Mesendoderm (in vitro differentiated cells): ENCODE measurements at regions not wholly inside any gene's neighbourhood (a gene's known extent, or its start where the extent isn't known, plus 50 kb on each side); places are given as distances from the start of the nearest gene placed in this dataset.

Experiments
- DNase-seq: peaks from one replicate; pipeline ENCODE4 v3.0.0; 2013
- H2AK5ac ChIP-seq: 2 replicates; pipeline ENCODE4 v1.6.1; 2013; ENCODE audit warnings: low read length, inconsistent platforms
- H2BK120ac ChIP-seq: 2 replicates; pipeline ENCODE4 v1.6.1; 2013; ENCODE audit warnings: low read depth, mild to moderate bottlenecking, low read length, moderate library complexity, mixed read lengths
- H2BK15ac ChIP-seq: replicated peaks from 2 replicates; pipeline ENCODE4 v1.6.1; 2013; ENCODE audit warnings: low read depth, mild to moderate bottlenecking, moderate library complexity
- H2BK5ac ChIP-seq: 2 replicates; pipeline ENCODE4 v1.6.1; 2013; ENCODE audit warnings: low read length, inconsistent platforms
- H3K18ac ChIP-seq: 2 replicates; pipeline ENCODE4 v1.6.1; 2013; ENCODE audit warnings: mild to moderate bottlenecking, low read length, mixed read lengths
- H3K23ac ChIP-seq: one replicate; pipeline ENCODE4 v1.6.1; 2013; ENCODE audit warnings: low read length
- H3K27ac ChIP-seq: 2 replicates; pipeline ENCODE4 v1.5.1; 2013; ENCODE audit warnings: low read depth, mild to moderate bottlenecking, inconsistent platforms, low read length, moderate library complexity
- H3K27me3 ChIP-seq: 2 replicates; pipeline ENCODE4 v1.6.1; 2013; ENCODE audit warnings: low read length, control low read depth, mild to moderate bottlenecking, inconsistent platforms; ENCODE audit not compliant: insufficient read depth, poor library complexity
- H3K36me3 ChIP-seq: 2 replicates; pipeline ENCODE4 v1.6.1; 2013; ENCODE audit warnings: low read length, inconsistent platforms; ENCODE audit not compliant: control insufficient read depth, insufficient read depth
- H3K4ac ChIP-seq: one replicate; pipeline ENCODE4 v1.6.1; 2013; ENCODE audit warnings: low read depth, mild to moderate bottlenecking, low read length, moderate library complexity
- H3K4me1 ChIP-seq: 2 replicates; pipeline ENCODE4 v1.6.1; 2013; ENCODE audit warnings: low read depth, low read length, inconsistent platforms; ENCODE audit not compliant: control insufficient read depth
- H3K4me2 ChIP-seq: 2 replicates; pipeline ENCODE4 v1.6.1; 2013; ENCODE audit warnings: low read length
- H3K4me3 ChIP-seq: 2 replicates; pipeline ENCODE4 v1.5.1; 2013; ENCODE audit warnings: mild to moderate bottlenecking, low read length
- H3K56ac ChIP-seq: one replicate; pipeline ENCODE4 v1.6.1; 2013; ENCODE audit warnings: low read length
- H3K79me1 ChIP-seq: 2 replicates; pipeline ENCODE4 v1.6.1; 2013; ENCODE audit warnings: low read length, inconsistent platforms
- H3K79me2 ChIP-seq: 2 replicates; pipeline ENCODE4 v1.6.1; 2013; ENCODE audit warnings: mild to moderate bottlenecking, low read length; ENCODE audit not compliant: control insufficient read depth, insufficient read depth
- H3K9ac ChIP-seq: 2 replicates; pipeline ENCODE4 v1.6.1; 2013; ENCODE audit warnings: low read length, inconsistent platforms
- H4K5ac ChIP-seq: one replicate; pipeline ENCODE4 v1.6.1; 2013; ENCODE audit warnings: low read length
- H4K8ac ChIP-seq: one replicate; pipeline ENCODE4 v1.6.1; 2013; ENCODE audit warnings: low read depth, mild to moderate bottlenecking, control low read depth, low read length, moderate library complexity
- WGBS: extraction: QIAGEN DNeasy Blood & Tissue Kit; methylation state at CpG from one replicate; pipeline ENCODE4 v1.1.7; 2013; ENCODE audit warnings: low lambda C conversion rate, missing lambda C conversion rate; ENCODE audit not compliant: insufficient coverage; ENCODE audit errors: extremely low coverage; 5-methylcytosine and 5-hydroxymethylcytosine counted together

DNA sequence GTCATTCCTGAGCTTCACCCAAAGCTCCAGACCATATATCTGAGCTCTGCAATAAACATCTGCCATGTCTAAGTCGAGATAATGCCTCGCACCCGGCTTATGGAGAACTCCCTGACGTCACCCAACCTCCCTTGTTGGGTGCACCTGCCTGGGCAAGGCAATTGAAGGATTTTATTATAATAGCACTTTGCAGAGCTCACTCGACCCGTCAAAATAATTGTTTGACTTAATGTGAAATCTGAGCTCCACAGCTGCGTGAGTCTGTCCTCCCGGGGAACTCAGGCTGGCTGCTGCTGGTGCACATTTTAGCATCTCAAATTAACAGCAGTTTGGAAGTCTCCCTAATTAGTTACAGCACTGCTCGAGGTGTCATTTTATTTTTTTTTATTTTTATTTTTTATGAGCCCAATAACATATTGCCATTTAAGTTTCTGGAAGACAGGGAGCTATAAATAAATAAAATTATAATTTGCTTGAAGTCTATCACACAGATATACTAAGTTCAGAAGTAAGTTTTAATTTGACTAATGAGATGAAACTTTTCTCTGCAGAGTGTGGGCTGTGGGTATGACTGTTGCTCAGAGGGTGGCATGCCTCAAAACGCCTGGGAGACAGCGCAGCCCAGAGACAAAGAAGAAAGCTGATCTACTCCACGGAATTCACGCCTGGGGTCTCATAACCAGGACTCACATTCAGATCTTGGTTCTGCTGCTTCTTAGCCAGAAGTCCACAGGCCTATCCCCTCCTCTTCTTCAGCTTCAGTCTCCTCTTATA, 401.4 kb upstream of the C16orf82 start:
- H3K4ac ChIP-seq: no peak overlapping the region
- H3K4me3 ChIP-seq: no peak overlapping the region
- DNase-seq: no peak
- no peak overlapping the region for H3K4me2 ChIP-seq
- no peaks in the 10 kb centered on the region for H3K79me2 ChIP-seq
- no peak overlapping the region for H2BK5ac ChIP-seq
- no peaks in the 10 kb centered on the region for H3K79me1 ChIP-seq
- no CpG with 5 or more reads among the region's 13 CpGs for WGBS
- H2BK120ac ChIP-seq: no peak overlapping the region
- no peak overlapping the region for H2BK15ac ChIP-seq
- H3K18ac ChIP-seq: no peak overlapping the region
- no peaks in the 10 kb centered on the region for H3K27me3 ChIP-seq
- no peaks in the 10 kb centered on the region for H3K36me3 ChIP-seq
- no peak overlapping the region for H4K8ac ChIP-seq
- no peak overlapping the region for H4K5ac ChIP-seq
- no peak overlapping the region for H3K23ac ChIP-seq
- H3K56ac ChIP-seq: no peak overlapping the region
- H3K27ac ChIP-seq: no peak overlapping the region
- no peaks in the 10 kb centered on the region for H3K4me1 ChIP-seq
- no peak overlapping the region for H3K9ac ChIP-seq
- H2AK5ac ChIP-seq: no peak overlapping the region

DNA sequence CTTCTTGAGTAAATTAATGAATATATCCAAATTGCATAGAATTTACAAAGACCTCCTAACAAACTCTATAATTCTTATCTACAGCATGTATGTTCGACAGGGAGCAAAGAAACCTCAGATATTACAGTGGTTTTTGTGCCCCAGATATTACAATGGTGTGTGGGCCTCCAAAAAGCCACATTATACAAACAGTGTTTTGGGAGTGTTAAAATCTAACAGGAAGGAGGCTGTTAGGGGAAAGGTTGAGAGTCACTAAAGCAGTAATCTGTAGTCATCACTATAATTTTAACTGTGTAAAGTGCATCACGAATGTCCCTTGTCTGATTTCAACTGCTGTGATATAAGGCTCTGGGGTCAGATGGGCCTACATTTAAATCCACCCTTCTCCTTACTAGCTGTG, 400.2 kb upstream of the C16orf82 start:
- Histone ChIP-seq H3K27ac (no peak overlapping the region), H3K4me1 (no peaks in the 10 kb centered on the region), H3K4me2 (no peak overlapping the region), H3K9ac (no peak overlapping the region), H2BK5ac (no peak overlapping the region), H3K4ac (no peak overlapping the region), H2AK5ac (no peak overlapping the region), H2BK120ac (no peak overlapping the region), H2BK15ac (no peak overlapping the region), H3K36me3 (no peaks in the 10 kb centered on the region), H3K4me3 (no peak overlapping the region), H4K8ac (no peak overlapping the region), H3K79me1 (no peaks in the 10 kb centered on the region), H4K5ac (no peak overlapping the region), H3K79me2 (no peaks in the 10 kb centered on the region), H3K18ac (no peak overlapping the region), H3K27me3 (no peaks in the 10 kb centered on the region), H3K23ac (no peak overlapping the region), H3K56ac (no peak overlapping the region)
- no peak for DNase-seq
- WGBS: no CpG with 5 or more reads among the region's 2 CpGs

DNA sequence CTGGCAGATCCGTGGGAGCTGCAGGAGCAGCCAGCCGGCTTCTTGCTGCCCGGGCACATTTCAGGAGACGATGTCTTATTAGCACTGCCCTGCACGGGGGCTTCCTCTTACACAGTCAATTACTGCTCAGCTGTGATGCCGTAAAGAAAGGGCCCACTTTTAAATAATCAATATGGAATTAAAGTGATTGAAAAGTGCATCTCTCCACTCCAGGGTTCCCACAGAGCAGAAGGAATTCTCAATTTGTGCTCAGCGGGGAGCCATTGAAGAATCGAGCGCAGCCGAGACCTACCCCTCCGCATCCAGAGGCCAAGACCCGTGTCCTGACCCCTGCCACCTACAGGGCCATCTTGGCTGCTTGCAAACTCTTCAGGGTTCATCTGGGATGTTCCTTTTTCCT, 399.4 kb upstream of the C16orf82 start:
- Histone ChIP-seq H3K27me3 (no peaks in the 10 kb centered on the region), H3K4me2 (no peak overlapping the region), H4K5ac (no peak overlapping the region), H2BK15ac (no peak overlapping the region), H3K79me1 (no peaks in the 10 kb centered on the region), H3K23ac (peak overlapping the region; percentile 66), H3K79me2 (no peaks in the 10 kb centered on the region), H3K9ac (no peak overlapping the region), H3K4me1 (no peaks in the 10 kb centered on the region), H3K18ac (no peak overlapping the region), H4K8ac (no peak overlapping the region), H3K4me3 (no peak overlapping the region), H3K27ac (no peak overlapping the region), H3K56ac (no peak overlapping the region), H2BK5ac (no peak overlapping the region), H2BK120ac (no peak overlapping the region), H3K4ac (no peak overlapping the region), H2AK5ac (no peak overlapping the region), H3K36me3 (no peaks in the 10 kb centered on the region)
- DNase-seq: peak; percentile 22
- WGBS: no CpG with 5 or more reads among the region's 12 CpGs

DNA sequence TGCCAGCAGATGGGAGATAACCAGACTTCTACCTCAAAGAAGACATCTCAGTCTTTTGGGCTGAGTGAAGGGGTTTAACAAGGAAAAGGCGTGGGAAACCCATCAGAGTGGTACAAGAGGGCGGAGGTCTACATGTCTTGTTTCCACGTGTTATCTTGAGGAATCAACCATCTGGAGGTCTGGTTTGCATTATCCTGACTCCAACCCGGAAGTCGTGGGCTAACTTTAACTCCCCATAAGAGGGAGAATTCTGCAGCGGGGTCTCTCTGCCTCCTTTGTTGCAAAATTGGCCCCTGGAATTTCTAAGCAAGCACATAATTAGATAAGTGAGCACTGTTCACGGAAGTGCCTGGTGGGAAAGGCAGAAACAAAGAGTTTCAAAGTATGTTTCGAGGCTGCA, 398.7 kb upstream of the C16orf82 start:
- H3K36me3 ChIP-seq: no peaks in the 10 kb centered on the region
- no peak overlapping the region for H3K18ac ChIP-seq
- H2AK5ac ChIP-seq: no peak overlapping the region
- DNase-seq: no peak
- H3K27ac ChIP-seq: no peak overlapping the region
- no peak overlapping the region for H3K23ac ChIP-seq
- H3K27me3 ChIP-seq: no peaks in the 10 kb centered on the region
- no peak overlapping the region for H3K4ac ChIP-seq
- no peak overlapping the region for H2BK15ac ChIP-seq
- WGBS: no CpG with 5 or more reads among the region's 8 CpGs
- no peaks in the 10 kb centered on the region for H3K79me1 ChIP-seq
- H3K56ac ChIP-seq: no peak overlapping the region
- no peak overlapping the region for H4K8ac ChIP-seq
- no peaks in the 10 kb centered on the region for H3K79me2 ChIP-seq
- no peaks in the 10 kb centered on the region for H3K4me1 ChIP-seq
- no peak overlapping the region for H3K4me2 ChIP-seq
- H2BK5ac ChIP-seq: no peak overlapping the region
- H3K4me3 ChIP-seq: no peak overlapping the region
- H3K9ac ChIP-seq: no peak overlapping the region
- no peak overlapping the region for H4K5ac ChIP-seq
- no peak overlapping the region for H2BK120ac ChIP-seq

DNA sequence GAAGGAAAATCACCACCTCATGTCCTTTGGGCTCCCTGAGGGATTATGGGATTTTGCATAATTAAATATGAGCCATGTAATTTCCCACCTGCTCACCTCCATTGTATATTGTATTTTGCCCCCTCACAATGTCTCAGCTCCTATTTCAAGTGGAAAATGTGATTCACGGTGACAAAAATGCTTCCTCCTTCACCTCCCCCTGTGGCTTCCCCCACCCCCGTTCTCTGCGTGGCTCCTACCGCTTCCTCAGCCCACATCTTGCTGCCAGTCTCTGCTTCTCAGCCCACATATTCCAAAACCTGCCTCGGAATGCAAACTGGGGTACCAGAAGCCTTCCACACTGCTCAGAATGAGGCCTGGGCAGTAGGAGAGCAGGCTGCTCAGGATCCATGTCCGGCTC, 394.5 kb upstream of the C16orf82 start:
- whole genome bisulfite sequencing: no CpG with 5 or more reads among the region's 6 CpGs
- Histone ChIP-seq H3K79me2 (no peaks in the 10 kb centered on the region), H3K56ac (peak overlapping the region; percentile 7)

DNA sequence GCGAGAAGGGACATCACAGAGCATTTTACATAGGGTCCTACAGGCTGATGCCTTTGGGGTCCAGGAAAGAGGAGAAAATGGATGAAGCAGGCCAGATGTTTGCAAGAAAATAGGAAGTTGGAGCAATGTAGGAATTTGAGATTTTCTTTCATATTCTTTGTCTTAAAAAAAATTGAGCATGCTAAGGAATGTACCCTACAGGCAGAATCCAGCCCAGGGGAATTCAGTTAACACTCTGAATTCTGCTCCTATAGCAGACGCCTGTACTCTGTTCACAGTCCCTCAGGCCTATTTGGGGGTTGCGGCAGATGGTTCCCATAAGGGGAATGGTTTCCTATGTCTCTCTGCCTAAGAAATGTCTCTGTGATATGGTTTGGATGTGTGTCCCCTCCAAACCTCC, 393.7 kb upstream of the C16orf82 start:
- H2AK5ac ChIP-seq: no peak overlapping the region
- no peak overlapping the region for H4K8ac ChIP-seq
- WGBS: no CpG with 5 or more reads among the region's 3 CpGs
- H2BK5ac ChIP-seq: no peak overlapping the region
- H3K4ac ChIP-seq: no peak overlapping the region
- no peak overlapping the region for H3K23ac ChIP-seq
- no peak overlapping the region for H4K5ac ChIP-seq
- no peak overlapping the region for H3K4me3 ChIP-seq
- H3K79me2 ChIP-seq: no peaks in the 10 kb centered on the region
- H3K4me2 ChIP-seq: no peak overlapping the region
- no peak for DNase-seq
- H3K9ac ChIP-seq: no peak overlapping the region
- H3K4me1 ChIP-seq: no peaks in the 10 kb centered on the region
- no peak overlapping the region for H2BK120ac ChIP-seq
- no peak overlapping the region for H3K18ac ChIP-seq
- H3K27me3 ChIP-seq: no peaks in the 10 kb centered on the region
- no peak overlapping the region for H3K27ac ChIP-seq
- no peaks in the 10 kb centered on the region for H3K36me3 ChIP-seq
- H3K56ac ChIP-seq: no peak overlapping the region
- H3K79me1 ChIP-seq: no peaks in the 10 kb centered on the region
- no peak overlapping the region for H2BK15ac ChIP-seq

More for the DNA sequence above, 394.5 kb upstream of the C16orf82 start:
- H2BK120ac ChIP-seq: no peak overlapping the region
- H3K23ac ChIP-seq: no peak overlapping the region
- H3K4ac ChIP-seq: no peak overlapping the region
- DNase-seq: peak; percentile 12
- H3K36me3 ChIP-seq: no peaks in the 10 kb centered on the region
- no peaks in the 10 kb centered on the region for H3K27me3 ChIP-seq
- no peak overlapping the region for H2AK5ac ChIP-seq
- H4K8ac ChIP-seq: no peak overlapping the region
- no peak overlapping the region for H4K5ac ChIP-seq
- H3K4me1 ChIP-seq: no peaks in the 10 kb centered on the region
- H3K18ac ChIP-seq: no peak overlapping the region
- no peak overlapping the region for H3K4me2 ChIP-seq
- H3K79me1 ChIP-seq: no peaks in the 10 kb centered on the region
- H3K9ac ChIP-seq: no peak overlapping the region
- H2BK15ac ChIP-seq: no peak overlapping the region
- no peak overlapping the region for H3K4me3 ChIP-seq
- H3K27ac ChIP-seq: no peak overlapping the region
- H2BK5ac ChIP-seq: no peak overlapping the region
